ENCODE measurements at regions not wholly inside any gene's neighbourhood (a gene's known extent, or its start where the extent isn't known, plus 50 kb on each side); places are given as distances from the start of the nearest gene placed in this dataset.
A peak's percentile ranks its signal among the peaks of the same experiment; 100 is the strongest.
"Not testable (repeated sequence)": the region's sequence is repeated elsewhere in the genome, so short reads cannot be mapped to it uniquely, and the experiment has no call there.

DNA sequence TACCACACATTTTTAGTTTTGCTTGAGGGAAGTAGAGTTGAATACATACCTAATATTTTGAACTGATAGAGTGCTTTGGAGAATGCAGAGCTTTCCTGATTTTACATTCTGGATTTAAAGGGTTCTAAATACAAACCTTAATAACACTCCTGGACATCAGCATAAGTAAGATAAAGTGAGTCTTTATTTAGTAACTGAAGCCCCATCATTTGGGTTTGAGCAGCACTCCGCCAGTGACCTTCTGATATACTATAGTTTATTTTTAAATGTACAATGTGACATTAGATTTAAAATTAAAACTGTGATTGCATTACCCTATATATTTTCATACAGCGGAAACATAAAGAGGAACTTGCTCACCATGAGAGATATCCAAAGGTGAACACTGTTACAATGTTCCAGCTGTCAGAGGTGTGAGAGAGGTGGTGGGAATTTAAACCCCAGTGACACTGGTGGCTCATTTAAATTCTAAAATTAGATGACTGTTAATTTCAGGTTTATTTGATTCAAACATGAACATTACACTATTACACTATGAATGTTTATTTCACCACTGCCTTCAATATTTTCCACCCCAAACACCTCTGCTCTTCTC, 203.0 kb upstream of the PCSK5 start:
- DNase-seq (ENCODE audit: low spot score) (no peak), ATAC-seq (no peak)
- intact Hi-C loops (cut with DNase I): no loop called here

DNA sequence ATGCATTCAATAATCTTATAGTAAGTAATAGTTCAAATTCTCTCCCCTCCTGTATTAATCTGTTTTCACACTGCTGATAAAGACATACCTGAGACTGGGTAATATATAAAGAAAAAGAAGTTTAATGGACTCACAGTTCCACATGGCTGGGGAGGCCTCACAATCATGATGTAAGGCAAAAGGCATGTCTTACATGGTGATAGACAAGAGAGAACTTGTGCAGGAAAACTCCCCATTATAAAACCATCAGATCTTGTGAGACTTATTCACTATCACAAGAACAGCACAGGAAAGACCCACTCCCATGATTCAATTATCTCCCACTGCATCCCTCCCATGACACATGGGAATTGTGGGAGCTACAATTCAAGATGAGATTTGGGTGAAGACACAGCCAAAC, 199.9 kb upstream of the PCSK5 start:
- ATAC-seq; DNase-seq (ENCODE audit: low spot score); intact Hi-C loops (cut with DNase I): not testable (repeated sequence)

DNA sequence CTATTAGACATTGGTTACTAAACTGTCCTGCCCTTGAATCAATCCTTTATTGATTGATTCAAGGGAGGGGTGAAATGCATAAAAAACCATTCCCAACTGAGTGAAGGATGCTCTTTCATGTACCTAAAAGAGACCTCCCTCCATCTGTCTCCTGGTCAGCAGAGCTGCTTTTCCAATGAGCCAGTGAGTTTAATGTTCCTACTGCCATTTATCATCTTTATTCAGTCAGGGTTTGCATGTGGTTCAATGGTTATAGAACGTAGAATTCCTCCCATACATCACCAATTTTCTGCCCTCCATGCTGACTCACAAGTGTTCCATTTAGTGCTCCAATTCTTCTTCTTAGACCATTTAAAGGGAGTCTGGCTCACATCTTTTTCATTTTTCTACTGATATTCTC, 199.1 kb upstream of the PCSK5 start:
- DNase-seq (ENCODE audit: low spot score) (no peak), ATAC-seq (no peak)
- intact Hi-C loops (cut with DNase I): no loop called here

DNA sequence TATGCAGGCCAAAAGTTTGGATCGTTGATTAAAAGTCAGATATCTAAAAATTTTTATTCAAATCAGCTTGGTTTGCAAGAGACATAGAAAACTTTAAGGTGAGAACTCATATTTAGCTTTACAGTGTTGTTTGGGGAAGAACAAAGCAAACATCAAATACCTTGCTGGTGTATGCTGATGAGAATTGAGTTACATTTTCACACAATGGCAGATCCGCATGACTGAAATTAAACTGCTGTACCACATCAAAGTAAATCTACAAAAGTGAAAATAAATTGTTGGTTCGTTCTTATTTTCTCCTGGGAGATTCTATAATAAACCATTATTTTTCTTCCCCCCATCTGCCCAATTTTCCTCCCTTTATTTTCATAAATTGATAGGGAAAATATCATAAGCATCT, 198.2 kb upstream of the PCSK5 start:
- intact Hi-C loops (cut with DNase I): no loop called here
- ATAC-seq: no peak
- no peak for DNase-seq (ENCODE audit: low spot score)

DNA sequence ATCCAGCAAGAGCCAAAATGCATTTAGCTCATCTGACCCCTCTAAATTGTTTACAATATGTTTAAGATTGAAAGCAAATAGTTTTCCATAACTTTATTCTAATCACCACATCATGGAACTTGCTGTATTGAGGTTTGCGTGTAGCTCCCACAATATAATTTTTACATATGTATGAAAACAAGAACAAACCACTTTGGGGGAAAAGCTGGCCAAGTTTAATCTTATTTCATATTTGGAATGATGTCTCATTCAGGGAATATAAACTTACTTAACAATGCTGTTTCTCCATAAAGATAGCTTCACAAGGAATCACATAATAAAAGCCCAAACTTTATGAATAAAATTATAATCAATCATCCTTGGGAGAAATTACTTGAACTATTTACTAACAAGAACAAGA, 194.6 kb upstream of the PCSK5 start:
- ATAC-seq (no peak), DNase-seq (ENCODE audit: low spot score) (no peak)
- intact Hi-C loops (cut with DNase I): loop anchor here (5.0 kb wide), 1 partner anchor 899 kb away; no protein-coding TSS in a partner anchor

DNA sequence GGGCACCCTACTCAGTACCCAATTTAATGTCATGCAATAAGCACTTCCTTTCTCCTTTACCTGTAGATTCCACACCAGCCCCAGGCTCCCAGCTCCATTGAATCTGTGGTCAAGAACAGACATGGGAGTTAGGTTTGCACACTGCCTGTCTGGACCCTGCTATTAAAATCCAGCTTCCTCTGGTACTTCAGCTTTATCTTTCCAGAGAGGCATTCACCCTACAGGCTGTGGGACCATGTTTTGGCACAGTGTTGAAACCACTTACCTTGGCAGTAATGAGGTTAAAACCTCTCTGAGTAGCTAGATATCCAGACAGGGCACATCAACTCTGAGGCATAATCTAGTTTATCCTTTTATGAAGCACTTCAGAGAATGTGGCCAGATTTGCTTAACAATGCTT, 191.5 kb upstream of the PCSK5 start:
- intact Hi-C loops (cut with DNase I): loop anchor here (5.0 kb wide), 1 partner anchor 902 kb away; no protein-coding TSS in a partner anchor
- ATAC-seq (no peak), DNase-seq (ENCODE audit: low spot score) (no peak)

DNA sequence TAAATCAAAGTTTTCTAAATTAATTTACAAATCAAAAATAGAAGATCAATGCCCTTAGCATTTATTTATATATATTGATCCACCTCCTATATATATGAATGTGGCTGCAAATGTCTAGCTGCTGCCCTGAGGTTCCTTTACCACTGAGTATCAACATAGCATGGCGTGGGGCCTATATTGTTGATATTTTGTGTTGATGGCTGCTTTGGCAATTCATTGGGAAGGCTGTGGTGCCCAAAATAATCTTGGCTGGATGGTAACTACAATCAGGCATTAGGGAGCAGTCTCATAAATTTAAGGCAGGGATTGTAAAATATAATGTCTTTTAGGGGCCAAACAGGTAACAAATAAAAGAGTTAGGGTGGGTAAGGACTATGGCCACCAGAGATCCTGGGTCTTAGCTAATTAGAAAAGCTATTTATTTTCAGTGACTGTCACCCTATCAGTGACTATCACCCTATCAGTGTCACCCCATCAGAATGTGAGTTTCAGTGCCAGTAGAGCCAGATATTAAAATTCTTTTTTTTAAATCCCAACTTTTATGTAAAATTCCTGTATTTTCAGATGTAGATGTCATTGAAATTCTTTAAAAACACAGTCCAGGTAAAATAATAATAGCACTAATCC, 190.7 kb upstream of the PCSK5 start:
- ATAC-seq: no peak
- DNase-seq (ENCODE audit: low spot score): no peak
- intact Hi-C loops (cut with DNase I): loop anchor here (5.0 kb wide), 1 partner anchor 902 kb away; no protein-coding TSS in a partner anchor

DNA sequence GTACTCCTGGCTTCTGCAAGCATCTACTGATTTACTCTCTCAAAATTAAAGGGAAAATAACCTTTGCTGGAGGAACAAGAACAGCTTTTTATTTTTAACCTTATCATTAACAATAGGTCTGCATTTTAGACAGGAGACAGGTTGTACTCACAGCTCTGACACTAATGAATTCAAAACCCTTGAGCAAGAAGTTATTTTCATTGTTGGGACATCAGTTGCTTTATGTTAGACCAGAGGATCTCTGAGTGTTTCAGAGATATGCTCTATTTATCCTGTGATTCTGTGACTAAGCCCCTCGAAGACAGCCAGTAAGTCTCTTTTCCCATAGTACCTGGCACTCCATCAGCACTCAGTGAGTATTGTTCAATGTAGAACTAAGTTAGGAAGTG, 190.2 kb upstream of the PCSK5 start:
- ATAC-seq (no peak), DNase-seq (ENCODE audit: low spot score) (no peak)
- intact Hi-C loops (cut with DNase I): no loop called here

DNA sequence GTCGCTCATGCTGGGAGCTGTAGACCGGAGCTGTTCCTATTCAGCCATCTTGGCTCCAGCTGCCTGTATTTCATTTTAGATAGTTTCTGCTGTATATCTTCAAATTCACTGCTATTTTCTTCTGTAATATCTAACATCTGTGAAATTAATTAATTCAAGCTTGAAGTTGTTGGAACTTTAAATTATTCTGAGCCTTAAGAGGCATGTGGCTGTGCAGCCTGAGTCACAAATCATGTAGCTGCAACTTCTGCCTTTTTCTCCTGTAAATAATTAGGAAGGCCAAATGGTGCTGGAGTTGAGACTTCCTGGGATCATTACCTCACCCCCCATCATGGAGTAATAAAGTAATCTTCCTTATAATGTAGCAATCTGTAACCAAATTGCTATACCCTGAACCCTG, 183.3 kb upstream of the PCSK5 start:
- intact Hi-C loops (cut with DNase I): no loop called here
- ATAC-seq: no peak
- no peak for DNase-seq (ENCODE audit: low spot score)

DNA sequence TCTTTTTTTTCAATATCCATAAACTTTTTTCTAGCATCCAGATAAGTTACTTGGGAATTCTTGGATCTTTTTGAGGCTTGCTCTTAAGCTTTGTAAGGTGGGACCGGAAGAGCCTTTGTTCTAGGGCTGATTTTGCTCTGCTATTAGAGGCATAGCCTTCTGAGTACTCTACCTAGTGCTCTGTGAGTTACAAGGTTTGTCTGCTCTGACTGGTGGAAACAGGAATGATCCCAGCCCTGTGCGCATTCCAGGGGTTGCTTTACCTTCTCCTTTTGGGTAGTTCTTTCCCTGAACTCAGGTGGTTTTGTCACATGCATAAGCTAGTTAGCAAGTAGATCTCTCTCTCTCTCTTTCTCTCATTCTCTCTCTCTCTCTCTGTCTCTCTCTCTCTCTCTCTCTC, 180.8 kb upstream of the PCSK5 start:
- intact Hi-C loops (cut with DNase I): no loop called here
- ATAC-seq (no peak), DNase-seq (ENCODE audit: low spot score) (no peak)

DNA sequence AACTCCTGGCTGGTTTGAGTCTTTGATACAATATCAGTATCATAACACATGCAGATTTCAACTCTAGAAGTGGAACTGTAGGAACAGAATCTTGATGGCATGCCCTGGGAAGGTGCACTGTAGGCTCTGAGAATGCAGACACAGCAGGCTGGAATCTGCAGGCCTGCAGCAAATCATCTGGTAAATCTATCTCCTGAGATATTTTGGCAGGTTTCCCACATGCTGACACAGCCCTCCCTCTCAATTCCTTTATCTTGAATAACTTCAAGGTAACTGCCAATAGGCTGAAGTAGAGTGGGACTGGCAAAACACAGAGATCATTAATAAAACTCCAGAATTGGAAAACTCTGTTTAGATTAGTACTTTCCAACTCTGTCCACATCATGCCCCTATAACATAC, 177.8 kb upstream of the PCSK5 start:
- DNase-seq (ENCODE audit: low spot score) (no peak), ATAC-seq (no peak)
- intact Hi-C loops (cut with DNase I): no loop called here

DNA sequence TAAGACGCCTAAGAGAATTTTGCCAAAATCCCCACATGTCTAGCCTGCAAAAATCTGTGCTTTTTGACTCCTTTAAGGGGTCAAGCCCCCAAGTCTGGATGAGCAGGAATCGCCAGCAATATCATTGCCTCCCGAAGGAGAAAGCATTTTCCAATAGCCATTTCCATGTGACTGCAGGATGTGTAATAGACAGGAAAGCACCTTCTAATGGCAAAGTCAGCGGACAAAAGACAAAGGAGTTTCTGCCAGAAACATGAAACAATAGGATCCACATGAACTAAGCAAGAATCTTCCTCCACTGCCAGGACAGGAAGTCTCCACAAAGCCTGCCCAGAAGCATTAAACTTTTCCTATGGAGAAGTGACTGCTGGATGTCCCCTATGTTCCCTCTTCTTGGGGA, 177.1 kb upstream of the PCSK5 start:
- no peak for DNase-seq (ENCODE audit: low spot score)
- intact Hi-C loops (cut with DNase I): no loop called here
- no peak for ATAC-seq

DNA sequence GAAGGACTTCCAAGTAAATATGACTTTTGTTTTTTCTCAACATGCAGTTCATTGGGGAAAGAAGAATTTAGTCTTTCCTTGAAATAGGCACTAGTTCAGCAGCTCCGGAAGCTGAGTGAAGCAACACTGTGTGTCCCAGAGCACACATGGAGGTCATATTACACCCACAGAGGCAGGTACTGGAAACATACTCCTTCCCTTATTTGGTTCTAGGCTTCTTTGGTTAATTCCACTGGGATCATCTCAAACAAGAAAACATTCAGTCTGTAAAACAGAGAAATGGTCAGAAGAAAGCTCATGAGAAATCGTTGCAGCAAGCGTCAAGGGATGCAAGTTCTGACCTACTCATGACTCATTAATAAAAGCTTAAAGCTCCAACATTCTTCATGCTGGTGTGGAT, 175.1 kb upstream of the PCSK5 start:
- ATAC-seq: peak; percentile 90

DNA sequence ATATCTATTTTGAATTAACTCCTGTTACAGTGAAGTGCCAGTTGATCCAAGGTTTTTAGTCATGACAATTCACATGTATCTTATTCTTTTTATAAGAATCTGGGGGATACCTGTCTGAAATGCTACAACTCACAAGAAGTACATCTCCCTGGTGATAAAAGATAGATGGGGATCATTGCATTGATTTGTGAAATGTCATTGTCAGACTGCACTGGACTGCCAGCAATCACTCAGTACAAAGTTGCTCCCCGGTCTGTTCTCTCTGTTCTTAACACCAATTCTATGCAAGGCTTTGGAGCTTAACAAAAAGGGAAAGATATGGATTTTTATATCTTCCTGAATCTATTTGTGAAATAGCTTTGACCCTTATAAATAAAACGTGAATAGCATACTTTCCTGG, 171.8 kb upstream of the PCSK5 start:
- intact Hi-C loops (cut with DNase I): no loop called here
- DNase-seq (ENCODE audit: low spot score) (no peak), ATAC-seq (no peak)

More for the DNA sequence above, 175.1 kb upstream of the PCSK5 start:
- DNase-seq (ENCODE audit: low spot score): no peak
- intact Hi-C loops (cut with DNase I): no loop called here

DNA sequence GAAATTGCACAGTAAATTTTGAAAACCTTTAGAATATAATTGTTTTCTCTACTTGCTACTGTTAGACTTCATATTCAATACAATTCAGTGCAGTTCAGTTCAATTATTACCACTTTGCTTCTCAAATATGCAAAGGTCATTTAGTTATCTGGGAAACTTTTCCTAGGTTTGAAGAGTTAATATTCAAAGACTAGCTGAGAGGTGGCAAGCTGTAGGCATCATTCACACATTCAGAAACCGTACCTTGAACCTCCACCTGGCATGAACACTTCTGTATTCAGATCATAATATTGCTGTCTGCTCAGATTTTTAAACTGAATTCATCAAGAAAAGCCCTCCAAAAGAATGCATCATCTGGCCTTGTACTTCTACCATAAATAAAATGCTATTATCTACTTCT, 162.1 kb upstream of the PCSK5 start:
- intact Hi-C loops (cut with DNase I): no loop called here
- no peak for ATAC-seq
- DNase-seq (ENCODE audit: low spot score): no peak

DNA sequence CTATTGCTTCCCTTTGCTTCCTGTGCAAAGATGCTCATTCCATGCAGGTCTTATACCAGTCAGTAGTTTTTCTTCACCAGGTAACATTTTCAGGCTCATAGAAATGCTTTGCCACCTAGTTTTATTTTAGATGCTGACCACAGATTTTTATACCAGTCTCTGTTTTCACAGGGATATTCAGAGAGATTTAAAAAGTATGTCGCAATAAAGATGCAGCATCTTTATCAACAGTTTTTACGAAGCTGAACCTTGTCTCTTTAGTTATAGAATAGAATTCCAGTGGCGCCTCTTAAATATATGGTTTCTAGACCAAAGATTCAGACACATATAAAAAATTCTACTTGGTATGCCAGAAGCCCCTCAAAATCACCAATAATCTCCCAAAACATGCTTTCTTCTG, 155.7 kb upstream of the PCSK5 start:
- DNase-seq (ENCODE audit: low spot score): no peak
- ATAC-seq: no peak
- intact Hi-C loops (cut with DNase I): no loop called here

DNA sequence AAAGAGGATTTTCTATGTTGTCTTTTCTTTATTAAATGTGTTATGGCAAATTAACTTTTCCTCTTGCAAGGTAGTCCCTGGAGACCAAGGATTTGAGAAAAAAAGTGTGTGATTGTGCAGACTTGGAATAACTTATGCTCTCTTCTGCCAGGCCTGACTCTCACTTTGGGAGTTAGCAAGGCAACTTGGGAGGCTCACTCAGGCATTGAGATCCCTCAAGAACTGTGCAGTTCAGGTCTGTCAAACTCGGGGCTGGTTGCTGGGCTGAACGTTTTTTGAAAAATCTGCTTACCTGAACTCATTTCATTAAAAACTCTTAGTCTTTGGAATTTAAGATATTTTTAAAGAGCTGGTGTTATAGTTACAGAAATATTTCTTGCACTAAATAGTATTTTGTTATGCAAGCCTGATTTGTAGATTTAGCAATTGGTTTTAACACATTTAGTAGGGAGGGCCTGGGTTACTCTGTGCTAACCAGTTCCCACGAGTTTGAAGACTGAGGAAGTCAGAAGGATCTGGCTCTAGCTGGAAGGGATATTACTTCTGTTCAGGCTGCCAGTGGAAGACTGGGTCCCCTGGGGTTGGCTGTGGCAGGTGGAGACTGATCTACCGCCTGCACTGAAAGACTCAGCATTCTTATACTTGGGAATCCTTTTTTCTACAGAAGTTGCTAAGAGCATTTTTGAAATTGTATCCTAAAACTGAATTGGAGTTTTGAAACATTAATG, 150.4 kb upstream of the PCSK5 start:
- DNase-seq (ENCODE audit: low spot score) (no peak), ATAC-seq (peak; percentile 87)
- intact Hi-C loops (cut with DNase I): no loop called here

DNA sequence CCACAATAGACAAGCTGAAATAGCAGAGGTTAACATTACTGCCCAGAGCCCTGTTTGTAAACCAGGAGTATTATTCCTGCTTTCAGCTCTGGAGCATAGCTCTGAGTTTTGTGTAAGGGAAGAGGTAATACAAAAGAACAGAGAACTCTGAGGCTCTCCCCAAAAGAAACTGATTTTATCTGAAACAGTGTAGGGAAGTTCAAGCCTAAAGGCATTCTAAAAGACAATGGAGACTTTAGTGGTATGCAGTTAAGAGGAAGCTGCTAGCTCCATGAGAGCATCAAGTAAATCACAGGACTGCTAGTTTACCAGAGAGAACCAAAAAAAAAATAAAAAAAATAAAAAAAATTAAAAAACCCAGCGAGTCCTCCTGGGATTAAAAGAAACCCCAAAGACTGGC, 146.6 kb upstream of the PCSK5 start:
- ATAC-seq: no peak

DNA sequence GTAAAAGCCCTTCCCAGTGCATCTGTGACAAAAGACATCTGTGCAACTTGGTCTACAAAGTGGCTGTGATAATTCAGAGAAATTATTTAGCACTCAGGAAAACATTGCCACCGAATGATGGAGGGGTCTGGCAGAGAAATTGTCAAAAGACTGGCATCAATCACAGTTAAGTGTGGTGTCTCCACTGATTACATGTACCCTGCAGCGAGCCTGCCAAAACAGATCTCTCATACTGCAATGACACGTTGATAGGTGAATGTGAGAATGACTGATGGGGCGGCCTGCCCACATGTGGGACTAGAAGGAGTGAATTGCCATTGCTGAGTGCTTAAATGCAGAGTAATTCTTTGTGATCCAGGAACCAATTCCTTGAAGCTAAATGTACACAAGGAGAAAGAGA, 136.4 kb upstream of the PCSK5 start:
- intact Hi-C loops (cut with DNase I): no loop called here
- ATAC-seq: no peak
- DNase-seq (ENCODE audit: low spot score): no peak

More for the DNA sequence above, 146.6 kb upstream of the PCSK5 start:
- DNase-seq (ENCODE audit: low spot score): no peak
- intact Hi-C loops (cut with DNase I): no loop called here

DNA sequence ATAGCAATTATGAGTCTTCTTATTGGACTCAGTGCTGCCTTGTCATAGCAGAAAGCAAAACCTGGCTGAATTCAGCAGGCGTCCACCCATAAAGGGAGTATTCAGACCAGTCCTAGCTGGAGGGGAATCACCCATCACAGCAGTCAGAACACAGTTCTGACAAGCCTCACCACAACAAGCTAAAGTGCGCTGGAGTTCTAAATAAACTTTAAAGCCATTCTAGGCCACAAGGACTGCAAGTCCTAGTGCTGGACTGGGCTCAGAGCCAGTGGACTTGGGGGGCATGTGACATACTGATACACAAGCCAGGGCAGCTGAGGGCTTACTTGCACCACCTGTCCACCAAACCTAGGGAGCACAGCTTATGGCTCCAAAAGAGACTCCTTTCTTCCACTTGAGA, 115.3 kb upstream of the PCSK5 start:
- DNase-seq (ENCODE audit: low spot score): no peak
- ATAC-seq: no peak
- intact Hi-C loops (cut with DNase I): no loop called here

Measured in sciatic nerve (tissue), 2 donors.